ENCODE measurements at regions not wholly inside any gene's neighbourhood (a gene's known extent, or its start where the extent isn't known, plus 50 kb on each side); places are given as distances from the start of the nearest gene placed in this dataset.

- WGBS, 5 donors, result 73 to 87% (median 81%) methylated on average over 3 of the region's 3 CpGs
Observed at GRCh38 chr1:79808816-79809475, 802.4 kb upstream of the ADGRL4 start.

DNA sequence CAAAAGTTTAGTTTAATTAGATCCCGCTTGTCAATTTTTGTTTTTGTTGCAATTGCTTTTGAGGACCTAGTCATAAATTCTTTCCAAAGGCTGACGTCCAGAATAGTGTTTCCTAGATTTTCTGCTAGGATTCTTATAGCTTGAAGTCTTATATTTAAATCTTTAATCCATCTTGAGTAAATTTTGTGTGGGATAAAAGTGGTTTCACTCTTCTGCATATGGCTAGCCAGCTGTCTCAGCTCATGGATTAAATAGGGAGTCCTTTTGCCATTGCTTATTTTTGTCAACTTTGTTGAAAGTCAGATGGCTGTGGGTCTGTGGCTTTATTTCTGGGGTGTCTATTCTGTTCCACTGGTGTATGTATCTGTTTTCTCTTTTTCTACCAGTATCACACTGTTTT lies 801.3 kb upstream of the ADGRL4 start:
- Histone ChIP-seq H3K27me3 (replicated peaks in 1 of 7) (no peaks in the 10 kb centered on the region), H3K4me1 (no peaks in the 10 kb centered on the region), H3K9me3 (peaks cover 0 to 15% (median 8%) of the 10 kb centered on the region in 8 donors), H3K36me3 (no peaks in the 10 kb centered on the region), H3K4me3 (no peak overlapping the region), H3K27ac (no peak overlapping the region)
- TF ChIP-seq POLR2AphosphoS5 (IDR thresholded peaks at IDR 0.05), result no peak
- intact Hi-C loops (cut with DNase I; ENCODE audit: low total_unique reads), result no loop called here
- WGBS, 5 donors, result 70 to 83% (median 75%) methylated on average over 2 of the region's 2 CpGs
- no peak for DNase-seq

More at GRCh38 chr1:79808816-79809475, 802.4 kb upstream of the ADGRL4 start:
- no peak for DNase-seq
- H3K36me3 ChIP-seq, result no peaks in the 10 kb centered on the region
- no peaks in the 10 kb centered on the region for H3K27me3 ChIP-seq (replicated peaks in 1 of 7)
- intact Hi-C loops (cut with DNase I; ENCODE audit: low total_unique reads), result no loop called here
- H3K4me3 ChIP-seq, result no peak overlapping the region
- no peak for TF ChIP-seq CTCF (IDR thresholded peaks at IDR 0.05 in 8 of 11, conservative IDR thresholded peaks at IDR 0.05 in 3 of 11)
- TF ChIP-seq POLR2A (IDR thresholded peaks at IDR 0.05), result no peak
- no peak for TF ChIP-seq POLR2AphosphoS5 (IDR thresholded peaks at IDR 0.05)
- H3K4me1 ChIP-seq, result no peaks in the 10 kb centered on the region
- no peak overlapping the region for H3K27ac ChIP-seq
- H3K9me3 ChIP-seq, result peaks cover 0 to 15% (median 8%) of the 10 kb centered on the region in 8 donors

- DNase-seq, result no peak
- Histone ChIP-seq H3K36me3 (no peaks in the 10 kb centered on the region), H3K9me3 (peaks cover 0 to 33% (median 26%) of the 10 kb centered on the region in 8 donors), H3K4me1 (no peaks in the 10 kb centered on the region), H3K27me3 (replicated peaks in 1 of 7) (no peaks in the 10 kb centered on the region), H3K4me3 (no peak overlapping the region), H3K27ac (no peak overlapping the region)
- WGBS, 5 donors, result 89 to 98% (median 93%) methylated on average over 3 of the region's 3 CpGs
- intact Hi-C loops (cut with DNase I; ENCODE audit: low total_unique reads), result no loop called here
- TF ChIP-seq POLR2A (IDR thresholded peaks at IDR 0.05), result no peak
- TF ChIP-seq CTCF (IDR thresholded peaks at IDR 0.05 in 8 of 11, conservative IDR thresholded peaks at IDR 0.05 in 3 of 11), result no peak
- no peak for TF ChIP-seq POLR2AphosphoS5 (IDR thresholded peaks at IDR 0.05)
Observed at GRCh38 chr1:79797487-79797886, 791.0 kb upstream of the ADGRL4 start.

GRCh38 chr1:79796434-79796833 lies 789.9 kb upstream of the ADGRL4 start:
- WGBS, 5 donors, result 24 to 61% (median 41%) methylated on average over 1 of the region's 1 CpG
- H3K27ac ChIP-seq, result no peak overlapping the region
- H3K9me3 ChIP-seq, result peaks cover 0 to 33% (median 26%) of the 10 kb centered on the region in 8 donors
- TF ChIP-seq POLR2AphosphoS5 (IDR thresholded peaks at IDR 0.05) (no peak), POLR2A (IDR thresholded peaks at IDR 0.05) (no peak), CTCF (IDR thresholded peaks at IDR 0.05 in 8 of 11, conservative IDR thresholded peaks at IDR 0.05 in 3 of 11) (no peak)
- no peaks in the 10 kb centered on the region for H3K36me3 ChIP-seq
- no peaks in the 10 kb centered on the region for H3K27me3 ChIP-seq (replicated peaks in 1 of 7)
- no peak for DNase-seq
- no peak overlapping the region for H3K4me3 ChIP-seq
- H3K4me1 ChIP-seq, result no peaks in the 10 kb centered on the region
- intact Hi-C loops (cut with DNase I; ENCODE audit: low total_unique reads), result no loop called here
